Right lobe of liver (tissue), 4 donors: ENCODE measurements at regions not wholly inside any gene's neighbourhood (a gene's known extent, or its start where the extent isn't known, plus 50 kb on each side); places are given as distances from the start of the nearest gene placed in this dataset.

ENCODE experiments used
- POLR2A ChIP-seq: fragments of 450-650 bp; IDR thresholded peaks from one replicate; pipeline ENCODE4 v1.6.1; 2017; ENCODE audit warnings: antibody characterized with exemption, mild to moderate bottlenecking
- TF ChIP-seq, protein P1 (sequence below), 4 donors: fragments of 200-600 bp in 3 of 4; fragments of 450-650 bp in 1 of 4; IDR thresholded peaks; one replicate each; pipeline versions ENCODE4 v1.5.1 to v1.8.0; 2016 to 2022; ENCODE audit warnings: antibody characterized with exemption in 4 of 4, mild to moderate bottlenecking in 2 of 4
- donor health status: DM: no; HTN: no; CAD: no.
- donor health status: DM: no; HTN: no; CAD: no.
- donor health status: DM: no; HTN: yes; CAD: no.

DNA sequence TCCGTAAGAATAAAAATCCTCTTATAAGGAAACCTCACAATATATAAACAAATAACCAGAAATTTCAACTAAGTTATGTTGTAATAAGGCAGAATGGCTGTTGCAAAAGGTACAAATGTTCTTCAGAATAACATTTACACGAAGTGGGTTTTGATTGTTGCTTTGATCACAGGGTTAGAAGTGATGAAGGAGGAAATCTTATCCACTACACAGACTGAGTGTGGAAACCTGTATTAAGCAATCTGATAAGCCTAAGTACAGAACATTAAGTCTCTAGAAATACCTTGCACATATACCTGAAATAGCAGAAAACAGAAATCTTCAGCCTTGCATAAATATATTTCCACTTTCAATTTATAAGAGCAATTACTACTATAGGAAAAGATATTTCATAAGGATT, 251.9 kb downstream of the ETV1 start:
- no peak for TF ChIP-seq POLR2A
- TF ChIP-seq, protein P1, sequence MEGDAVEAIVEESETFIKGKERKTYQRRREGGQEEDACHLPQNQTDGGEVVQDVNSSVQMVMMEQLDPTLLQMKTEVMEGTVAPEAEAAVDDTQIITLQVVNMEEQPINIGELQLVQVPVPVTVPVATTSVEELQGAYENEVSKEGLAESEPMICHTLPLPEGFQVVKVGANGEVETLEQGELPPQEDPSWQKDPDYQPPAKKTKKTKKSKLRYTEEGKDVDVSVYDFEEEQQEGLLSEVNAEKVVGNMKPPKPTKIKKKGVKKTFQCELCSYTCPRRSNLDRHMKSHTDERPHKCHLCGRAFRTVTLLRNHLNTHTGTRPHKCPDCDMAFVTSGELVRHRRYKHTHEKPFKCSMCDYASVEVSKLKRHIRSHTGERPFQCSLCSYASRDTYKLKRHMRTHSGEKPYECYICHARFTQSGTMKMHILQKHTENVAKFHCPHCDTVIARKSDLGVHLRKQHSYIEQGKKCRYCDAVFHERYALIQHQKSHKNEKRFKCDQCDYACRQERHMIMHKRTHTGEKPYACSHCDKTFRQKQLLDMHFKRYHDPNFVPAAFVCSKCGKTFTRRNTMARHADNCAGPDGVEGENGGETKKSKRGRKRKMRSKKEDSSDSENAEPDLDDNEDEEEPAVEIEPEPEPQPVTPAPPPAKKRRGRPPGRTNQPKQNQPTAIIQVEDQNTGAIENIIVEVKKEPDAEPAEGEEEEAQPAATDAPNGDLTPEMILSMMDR (IDR thresholded peaks at IDR 0.05), result no peak
